ENCODE measurements at regions not wholly inside any gene's neighbourhood (a gene's known extent, or its start where the extent isn't known, plus 50 kb on each side); places are given as distances from the start of the nearest gene placed in this dataset.

DNA sequence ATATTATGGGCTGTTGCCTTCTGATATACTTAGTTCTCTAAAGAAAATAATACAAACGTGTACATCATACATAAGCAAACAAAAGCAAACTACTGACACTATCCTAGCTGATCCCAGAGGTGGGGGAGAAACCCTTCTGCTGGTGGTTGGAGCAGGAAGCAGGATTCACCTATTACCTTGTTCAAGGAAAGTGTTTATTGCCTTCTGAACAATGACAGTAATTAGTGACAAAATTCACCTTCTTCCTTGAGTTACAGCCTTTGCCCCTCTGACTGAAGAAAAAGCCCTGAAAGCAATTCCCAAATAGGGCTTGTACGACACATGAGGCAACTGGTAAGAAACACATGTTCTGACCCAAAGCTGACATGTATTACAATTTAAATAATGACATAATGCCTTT is 118.8 kb upstream of the AKR1E2 start:
- TF ChIP-seq POLR2A (IDR thresholded peaks at IDR 0.05; ENCODE audit: low read depth, low read length) (no peak), EZH2 (IDR thresholded peaks at IDR 0.05; ENCODE audit: borderline replicate concordance, low read depth, low read length, severe bottlenecking) (no peak), POLR2AphosphoS5 (IDR thresholded peaks at IDR 0.05; ENCODE audit: insufficient read depth, low read depth, low read length) (no peak), JUN (IDR thresholded peaks at IDR 0.05; ENCODE audit: borderline replicate concordance, insufficient read depth, insufficient read length, low read depth) (no peak)
- TF ChIP-seq, protein P1, sequence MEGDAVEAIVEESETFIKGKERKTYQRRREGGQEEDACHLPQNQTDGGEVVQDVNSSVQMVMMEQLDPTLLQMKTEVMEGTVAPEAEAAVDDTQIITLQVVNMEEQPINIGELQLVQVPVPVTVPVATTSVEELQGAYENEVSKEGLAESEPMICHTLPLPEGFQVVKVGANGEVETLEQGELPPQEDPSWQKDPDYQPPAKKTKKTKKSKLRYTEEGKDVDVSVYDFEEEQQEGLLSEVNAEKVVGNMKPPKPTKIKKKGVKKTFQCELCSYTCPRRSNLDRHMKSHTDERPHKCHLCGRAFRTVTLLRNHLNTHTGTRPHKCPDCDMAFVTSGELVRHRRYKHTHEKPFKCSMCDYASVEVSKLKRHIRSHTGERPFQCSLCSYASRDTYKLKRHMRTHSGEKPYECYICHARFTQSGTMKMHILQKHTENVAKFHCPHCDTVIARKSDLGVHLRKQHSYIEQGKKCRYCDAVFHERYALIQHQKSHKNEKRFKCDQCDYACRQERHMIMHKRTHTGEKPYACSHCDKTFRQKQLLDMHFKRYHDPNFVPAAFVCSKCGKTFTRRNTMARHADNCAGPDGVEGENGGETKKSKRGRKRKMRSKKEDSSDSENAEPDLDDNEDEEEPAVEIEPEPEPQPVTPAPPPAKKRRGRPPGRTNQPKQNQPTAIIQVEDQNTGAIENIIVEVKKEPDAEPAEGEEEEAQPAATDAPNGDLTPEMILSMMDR (IDR thresholded peaks at IDR 0.05; ENCODE audit: extremely low read depth in 1 of 2, insufficient read depth in 1 of 2, low read depth in 1 of 2, low read length in 2 of 2), result no peak
